HL-60 (cell line): ENCODE measurements at regions not wholly inside any gene's neighbourhood (a gene's known extent, or its start where the extent isn't known, plus 50 kb on each side); places are given as distances from the start of the nearest gene placed in this dataset.
"Not testable (repeated sequence)": the region's sequence is repeated elsewhere in the genome, so short reads cannot be mapped to it uniquely, and the experiment has no call there.

Experiments used
- CTCF ChIP-seq: IDR thresholded peaks from one replicate; pipeline ENCODE4 v1.5.1; 2011; ENCODE audit warnings: low read length, control low read depth, inconsistent platforms; ENCODE audit not compliant: insufficient read depth
- POLR2AphosphoS5 ChIP-seq: IDR thresholded peaks from 2 replicates; pipeline ENCODE4 v1.6.1; 2012; ENCODE audit warnings: low read depth
- REST ChIP-seq: IDR thresholded peaks from 2 replicates; pipeline ENCODE4 v1.6.1; 2012; ENCODE audit warnings: low read depth; ENCODE audit not compliant: insufficient replicate concordance

- TF ChIP-seq CTCF, POLR2AphosphoS5, REST: not testable (repeated sequence)
Measured at GRCh38 chr4:71900366-71900765, 116.5 kb upstream of the GC start.
